ENCODE measurements at regions not wholly inside any gene's neighbourhood (a gene's known extent, or its start where the extent isn't known, plus 50 kb on each side); places are given as distances from the start of the nearest gene placed in this dataset.
"Not testable (repeated sequence)": the region's sequence is repeated elsewhere in the genome, so short reads cannot be mapped to it uniquely, and the experiment has no call there.

GRCh38 chr17:30650149-30650548, 172.9 kb downstream of the GOSR1 start:
- H3K4me1 ChIP-seq (ENCODE audit: control insufficient read depth, insufficient read depth, low read length, unreplicated experiment); H3K36me3 ChIP-seq (ENCODE audit: insufficient read depth, low read length); H2AFZ ChIP-seq (ENCODE audit: low read length, unreplicated experiment): not testable (repeated sequence)

DNA sequence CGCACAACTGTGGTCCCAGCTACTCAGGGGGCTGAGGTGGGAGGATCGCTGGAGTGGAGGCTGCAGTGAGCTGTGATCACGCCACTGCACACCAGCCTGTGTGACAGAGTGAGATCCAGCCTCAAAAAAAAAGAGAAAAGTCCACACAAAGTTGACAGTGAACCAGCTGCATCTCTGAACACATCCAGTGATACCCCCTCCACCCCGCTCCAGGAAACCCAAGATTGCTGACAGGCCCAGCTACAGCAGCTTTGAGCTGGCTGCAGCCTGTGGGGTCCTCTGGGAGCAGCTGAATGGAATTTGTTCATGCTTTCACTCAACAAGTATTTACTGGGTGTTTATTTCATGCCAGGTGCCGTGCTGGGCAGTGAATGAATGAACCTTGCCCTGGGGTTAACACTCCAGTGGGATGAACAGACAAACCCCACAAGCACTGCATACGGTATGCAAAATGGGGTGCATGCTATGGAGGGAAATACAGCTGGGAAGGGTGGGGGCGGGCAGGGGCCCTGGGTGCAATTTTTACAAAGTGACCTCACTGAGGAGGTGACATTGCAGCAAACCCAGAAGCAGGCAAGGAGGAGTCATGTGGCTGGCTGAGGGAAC, 170.9 kb downstream of the GOSR1 start:
- not testable (repeated sequence) for H3K27me3 ChIP-seq (ENCODE audit: insufficient read depth, low read length); H2AFZ ChIP-seq (ENCODE audit: low read length, unreplicated experiment); H3K79me2 ChIP-seq (ENCODE audit: control insufficient read depth, insufficient read depth, low read length, unreplicated experiment); H3K27ac ChIP-seq (ENCODE audit: low read depth, low read length); H3K4me1 ChIP-seq (ENCODE audit: control insufficient read depth, insufficient read depth, low read length, unreplicated experiment); H3K4me3 ChIP-seq (ENCODE audit: low read depth, low read length); H3K36me3 ChIP-seq (ENCODE audit: insufficient read depth, low read length)

More at GRCh38 chr17:30650149-30650548, 172.9 kb downstream of the GOSR1 start:
- not testable (repeated sequence) for H3K27ac ChIP-seq (ENCODE audit: low read depth, low read length); H3K4me3 ChIP-seq (ENCODE audit: low read depth, low read length); H3K27me3 ChIP-seq (ENCODE audit: insufficient read depth, low read length); H3K79me2 ChIP-seq (ENCODE audit: control insufficient read depth, insufficient read depth, low read length, unreplicated experiment)

- not testable (repeated sequence) for H2AFZ ChIP-seq (ENCODE audit: low read length, unreplicated experiment); H3K36me3 ChIP-seq (ENCODE audit: insufficient read depth, low read length); H3K4me3 ChIP-seq (ENCODE audit: low read depth, low read length); H3K27me3 ChIP-seq (ENCODE audit: insufficient read depth, low read length); H3K79me2 ChIP-seq (ENCODE audit: control insufficient read depth, insufficient read depth, low read length, unreplicated experiment); H3K27ac ChIP-seq (ENCODE audit: low read depth, low read length); H3K4me1 ChIP-seq (ENCODE audit: control insufficient read depth, insufficient read depth, low read length, unreplicated experiment)
Measured at GRCh38 chr17:30645875-30646274, 168.7 kb downstream of the GOSR1 start.

GRCh38 chr17:30644713-30645112, 167.5 kb downstream of the GOSR1 start:
- H3K27ac ChIP-seq (ENCODE audit: low read depth, low read length); H3K79me2 ChIP-seq (ENCODE audit: control insufficient read depth, insufficient read depth, low read length, unreplicated experiment); H3K4me3 ChIP-seq (ENCODE audit: low read depth, low read length); H3K36me3 ChIP-seq (ENCODE audit: insufficient read depth, low read length); H3K4me1 ChIP-seq (ENCODE audit: control insufficient read depth, insufficient read depth, low read length, unreplicated experiment); H3K27me3 ChIP-seq (ENCODE audit: insufficient read depth, low read length); H2AFZ ChIP-seq (ENCODE audit: low read length, unreplicated experiment): not testable (repeated sequence)

- not testable (repeated sequence) for H3K4me1 ChIP-seq (ENCODE audit: control insufficient read depth, insufficient read depth, low read length, unreplicated experiment); H3K27me3 ChIP-seq (ENCODE audit: insufficient read depth, low read length); H3K27ac ChIP-seq (ENCODE audit: low read depth, low read length); H2AFZ ChIP-seq (ENCODE audit: low read length, unreplicated experiment); H3K4me3 ChIP-seq (ENCODE audit: low read depth, low read length); H3K36me3 ChIP-seq (ENCODE audit: insufficient read depth, low read length); H3K79me2 ChIP-seq (ENCODE audit: control insufficient read depth, insufficient read depth, low read length, unreplicated experiment)
Measured at GRCh38 chr17:30644287-30644686, 167.1 kb downstream of the GOSR1 start.

- H3K4me1 ChIP-seq (ENCODE audit: control insufficient read depth, insufficient read depth, low read length, unreplicated experiment); H3K79me2 ChIP-seq (ENCODE audit: control insufficient read depth, insufficient read depth, low read length, unreplicated experiment); H2AFZ ChIP-seq (ENCODE audit: low read length, unreplicated experiment); H3K36me3 ChIP-seq (ENCODE audit: insufficient read depth, low read length); H3K27ac ChIP-seq (ENCODE audit: low read depth, low read length); H3K27me3 ChIP-seq (ENCODE audit: insufficient read depth, low read length); H3K4me3 ChIP-seq (ENCODE audit: low read depth, low read length): not testable (repeated sequence)
Measured at GRCh38 chr17:30641428-30641827, 164.2 kb downstream of the GOSR1 start.

- not testable (repeated sequence) for H3K27ac ChIP-seq (ENCODE audit: low read depth, low read length); H3K36me3 ChIP-seq (ENCODE audit: insufficient read depth, low read length); H3K4me1 ChIP-seq (ENCODE audit: control insufficient read depth, insufficient read depth, low read length, unreplicated experiment); H3K79me2 ChIP-seq (ENCODE audit: control insufficient read depth, insufficient read depth, low read length, unreplicated experiment); H3K4me3 ChIP-seq (ENCODE audit: low read depth, low read length); H2AFZ ChIP-seq (ENCODE audit: low read length, unreplicated experiment); H3K27me3 ChIP-seq (ENCODE audit: insufficient read depth, low read length)
Measured at GRCh38 chr17:30639391-30639790, 162.2 kb downstream of the GOSR1 start.

GRCh38 chr17:30638968-30639367, 161.8 kb downstream of the GOSR1 start:
- H3K27ac ChIP-seq (ENCODE audit: low read depth, low read length): not testable (repeated sequence)

DNA sequence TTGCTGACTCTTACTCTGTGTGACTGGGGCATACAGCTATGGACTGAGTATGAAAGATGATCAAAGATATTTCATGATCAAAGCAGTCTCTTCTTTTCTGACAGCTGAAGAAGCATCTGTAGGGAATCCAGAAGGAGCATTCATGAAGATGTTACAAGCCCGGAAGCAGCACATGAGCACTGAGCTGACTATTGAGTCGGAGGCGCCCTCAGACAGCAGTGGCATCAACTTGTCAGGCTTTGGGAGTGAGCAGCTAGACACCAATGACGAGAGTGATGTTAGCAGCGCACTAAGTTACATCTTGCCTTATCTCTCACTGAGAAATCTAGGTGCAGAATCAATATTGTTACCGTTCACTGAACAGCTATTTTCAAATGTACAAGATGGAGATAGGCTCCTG, 154.4 kb downstream of the GOSR1 start:
- H3K4me1 ChIP-seq (ENCODE audit: control insufficient read depth, insufficient read depth, low read length, unreplicated experiment); H3K4me3 ChIP-seq (ENCODE audit: low read depth, low read length); H3K27me3 ChIP-seq (ENCODE audit: insufficient read depth, low read length); H3K36me3 ChIP-seq (ENCODE audit: insufficient read depth, low read length); H2AFZ ChIP-seq (ENCODE audit: low read length, unreplicated experiment); H3K27ac ChIP-seq (ENCODE audit: low read depth, low read length); H3K79me2 ChIP-seq (ENCODE audit: control insufficient read depth, insufficient read depth, low read length, unreplicated experiment): not testable (repeated sequence)

More at GRCh38 chr17:30638968-30639367, 161.8 kb downstream of the GOSR1 start:
- not testable (repeated sequence) for H2AFZ ChIP-seq (ENCODE audit: low read length, unreplicated experiment); H3K4me3 ChIP-seq (ENCODE audit: low read depth, low read length); H3K79me2 ChIP-seq (ENCODE audit: control insufficient read depth, insufficient read depth, low read length, unreplicated experiment); H3K27me3 ChIP-seq (ENCODE audit: insufficient read depth, low read length); H3K36me3 ChIP-seq (ENCODE audit: insufficient read depth, low read length); H3K4me1 ChIP-seq (ENCODE audit: control insufficient read depth, insufficient read depth, low read length, unreplicated experiment)

- not testable (repeated sequence) for H3K27me3 ChIP-seq (ENCODE audit: insufficient read depth, low read length); H3K4me3 ChIP-seq (ENCODE audit: low read depth, low read length); H3K36me3 ChIP-seq (ENCODE audit: insufficient read depth, low read length); H3K27ac ChIP-seq (ENCODE audit: low read depth, low read length); H2AFZ ChIP-seq (ENCODE audit: low read length, unreplicated experiment); H3K4me1 ChIP-seq (ENCODE audit: control insufficient read depth, insufficient read depth, low read length, unreplicated experiment); H3K79me2 ChIP-seq (ENCODE audit: control insufficient read depth, insufficient read depth, low read length, unreplicated experiment)
Measured at GRCh38 chr17:30625380-30625779, 148.2 kb downstream of the GOSR1 start.

GRCh38 chr17:30624180-30624579, 147.0 kb downstream of the GOSR1 start:
- not testable (repeated sequence) for H3K79me2 ChIP-seq (ENCODE audit: control insufficient read depth, insufficient read depth, low read length, unreplicated experiment); H3K4me3 ChIP-seq (ENCODE audit: low read depth, low read length); H3K36me3 ChIP-seq (ENCODE audit: insufficient read depth, low read length); H3K4me1 ChIP-seq (ENCODE audit: control insufficient read depth, insufficient read depth, low read length, unreplicated experiment); H3K27me3 ChIP-seq (ENCODE audit: insufficient read depth, low read length); H2AFZ ChIP-seq (ENCODE audit: low read length, unreplicated experiment); H3K27ac ChIP-seq (ENCODE audit: low read depth, low read length)
